ENCODE measurements at regions not wholly inside any gene's neighbourhood (a gene's known extent, or its start where the extent isn't known, plus 50 kb on each side); places are given as distances from the start of the nearest gene placed in this dataset.

- TF ChIP-seq EZH2phosphoT487 (IDR thresholded peaks at IDR 0.05; ENCODE audit: borderline replicate concordance) (no peak), CTCF (conservative IDR thresholded peaks at IDR 0.05; ENCODE audit: low read length) (peak; percentile 70)
Observed at GRCh38 chr1:95916616-95917015, 682.6 kb downstream of the RWDD3 start.
